ENCODE measurements at regions not wholly inside any gene's neighbourhood (a gene's known extent, or its start where the extent isn't known, plus 50 kb on each side); places are given as distances from the start of the nearest gene placed in this dataset.

DNA sequence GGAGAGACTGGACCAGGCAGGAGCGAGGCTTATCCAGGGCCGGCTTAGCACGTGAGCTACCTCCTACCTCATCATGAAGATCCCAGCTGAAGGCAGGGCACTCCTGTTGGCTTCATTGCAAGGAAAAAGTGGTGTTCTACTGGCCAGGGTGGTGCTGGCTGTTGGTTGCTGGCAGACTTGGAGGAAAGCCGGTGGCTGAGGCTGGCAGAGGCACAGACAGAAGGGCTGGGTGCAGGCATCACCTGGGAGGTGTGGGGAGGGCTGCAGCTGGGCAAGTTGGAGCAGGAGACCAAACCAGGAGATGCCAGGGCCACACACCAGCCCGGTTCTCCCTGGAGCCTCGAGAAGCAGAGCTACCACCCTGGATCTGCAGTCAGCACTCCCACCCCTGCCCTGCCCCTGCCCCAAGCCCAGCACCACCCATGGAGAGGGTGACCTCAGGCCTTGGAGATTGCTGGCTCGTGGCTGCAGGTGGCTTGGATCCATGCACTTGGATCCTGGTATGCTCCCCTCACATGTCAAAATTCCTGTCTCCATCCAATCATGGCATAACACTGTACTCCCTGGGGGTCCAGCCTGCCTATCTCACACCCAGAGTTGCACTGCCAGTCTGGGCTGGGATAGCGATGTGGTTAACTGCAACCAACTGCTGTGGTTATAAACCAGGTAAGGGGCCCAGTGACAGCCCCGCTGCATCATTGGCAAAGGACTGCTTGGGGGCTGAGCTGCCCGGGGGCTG lies 49.7 kb downstream of the GLI2 start:
- Histone ChIP-seq H2AFZ (ENCODE audit: low read depth, low read length) (no peak overlapping the region), H3K36me3 (ENCODE audit: insufficient read depth, low read length) (no peaks in the 10 kb centered on the region), H4K20me1 (ENCODE audit: insufficient read depth) (no peaks in the 10 kb centered on the region), H3K4me2 (ENCODE audit: low read length) (no peak overlapping the region), H3K27me3 (ENCODE audit: insufficient read depth, low read depth, low read length) (no peaks in the 10 kb centered on the region), H3K27ac (ENCODE audit: low read length) (no peak overlapping the region), H3K4me3 (ENCODE audit: low read length) (no peak overlapping the region), H3K79me2 (replicated peaks; ENCODE audit: insufficient read depth, low read length) (peaks cover 14% of the 10 kb centered on the region), H3F3A (ENCODE audit: insufficient read depth, low read length, poor library complexity, severe bottlenecking) (no peaks in the 10 kb centered on the region), H3K9me2 (ENCODE audit: insufficient read depth, low read length) (no peaks in the 10 kb centered on the region), H3K9ac (ENCODE audit: low read length) (no peak overlapping the region), H3K9me3 (ENCODE audit: low read length) (no peaks in the 10 kb centered on the region)
- no peak for TF ChIP-seq MXI1 (conservative IDR thresholded peaks at IDR 0.05; ENCODE audit: poor library complexity, severe bottlenecking)
- TF ChIP-seq EZH2 (IDR thresholded peaks at IDR 0.05; ENCODE audit: borderline replicate concordance, insufficient read depth, low read length, poor library complexity, severe bottlenecking), result no peak
- TF ChIP-seq SMC3 (conservative IDR thresholded peaks at IDR 0.05; ENCODE audit: poor library complexity), result no peak
- TF ChIP-seq, protein P1, sequence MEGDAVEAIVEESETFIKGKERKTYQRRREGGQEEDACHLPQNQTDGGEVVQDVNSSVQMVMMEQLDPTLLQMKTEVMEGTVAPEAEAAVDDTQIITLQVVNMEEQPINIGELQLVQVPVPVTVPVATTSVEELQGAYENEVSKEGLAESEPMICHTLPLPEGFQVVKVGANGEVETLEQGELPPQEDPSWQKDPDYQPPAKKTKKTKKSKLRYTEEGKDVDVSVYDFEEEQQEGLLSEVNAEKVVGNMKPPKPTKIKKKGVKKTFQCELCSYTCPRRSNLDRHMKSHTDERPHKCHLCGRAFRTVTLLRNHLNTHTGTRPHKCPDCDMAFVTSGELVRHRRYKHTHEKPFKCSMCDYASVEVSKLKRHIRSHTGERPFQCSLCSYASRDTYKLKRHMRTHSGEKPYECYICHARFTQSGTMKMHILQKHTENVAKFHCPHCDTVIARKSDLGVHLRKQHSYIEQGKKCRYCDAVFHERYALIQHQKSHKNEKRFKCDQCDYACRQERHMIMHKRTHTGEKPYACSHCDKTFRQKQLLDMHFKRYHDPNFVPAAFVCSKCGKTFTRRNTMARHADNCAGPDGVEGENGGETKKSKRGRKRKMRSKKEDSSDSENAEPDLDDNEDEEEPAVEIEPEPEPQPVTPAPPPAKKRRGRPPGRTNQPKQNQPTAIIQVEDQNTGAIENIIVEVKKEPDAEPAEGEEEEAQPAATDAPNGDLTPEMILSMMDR (IDR thresholded peaks at IDR 0.05; ENCODE audit: poor library complexity, severe bottlenecking), result no peak
- no peak for TF ChIP-seq REST (IDR thresholded peaks at IDR 0.05; ENCODE audit: borderline replicate concordance)
- no peak for TF ChIP-seq TAF1 (IDR thresholded peaks at IDR 0.05; ENCODE audit: low read depth)
- no peak for TF ChIP-seq EP300 (conservative IDR thresholded peaks at IDR 0.05; ENCODE audit: poor library complexity, severe bottlenecking)
- TF ChIP-seq POLR2AphosphoS5 (IDR thresholded peaks at IDR 0.05), result no peak
- TF ChIP-seq RAD21 (conservative IDR thresholded peaks at IDR 0.05), result no peak

DNA sequence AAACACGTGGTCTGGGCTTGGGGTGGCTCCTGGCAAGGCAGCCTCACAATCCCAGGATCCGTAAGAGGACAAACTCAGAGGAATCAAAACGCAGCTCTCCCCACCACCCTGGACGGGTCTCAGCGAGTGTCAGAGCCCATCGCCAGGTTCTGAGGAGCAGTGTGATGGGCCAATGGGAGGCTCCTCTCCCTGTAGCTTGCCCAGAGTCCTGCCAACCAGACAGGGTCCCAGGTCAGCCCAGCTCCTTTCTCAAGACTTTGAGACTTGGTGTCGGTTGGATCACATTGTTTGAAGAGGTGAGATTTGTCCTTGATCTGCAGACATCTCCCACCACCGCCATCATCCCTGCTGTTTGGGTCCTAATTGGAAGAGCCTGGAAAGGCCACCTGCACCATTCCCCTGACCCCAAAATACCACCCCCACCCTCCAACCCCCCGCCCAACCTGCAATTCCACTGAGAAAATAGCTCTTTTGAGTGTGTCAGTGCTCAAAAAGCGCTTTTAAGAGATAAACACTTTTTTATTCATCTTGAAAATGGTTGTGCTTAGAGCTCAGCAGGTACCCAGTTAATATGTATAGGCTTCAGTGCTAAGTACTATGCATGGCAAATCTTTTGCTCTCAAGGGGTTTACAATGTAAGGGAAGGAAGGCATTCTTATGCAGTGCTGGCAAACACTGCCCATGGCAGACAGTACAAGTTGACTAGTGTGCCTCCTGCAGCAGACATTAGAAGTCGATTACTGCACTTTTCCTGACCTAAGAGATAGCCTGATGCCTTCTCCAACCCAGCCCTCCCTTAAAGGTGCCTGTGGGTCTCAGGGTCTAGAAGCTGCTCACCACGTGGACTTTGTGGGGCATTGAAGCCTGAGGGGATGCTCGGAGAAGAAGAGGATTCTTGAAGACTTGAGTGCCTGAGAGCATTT lies 50.6 kb downstream of the GLI2 start:
- Histone ChIP-seq H3K27ac (ENCODE audit: low read length) (no peak overlapping the region), H3K79me2 (replicated peaks; ENCODE audit: insufficient read depth, low read length) (peaks cover 14% of the 10 kb centered on the region), H3K9ac (ENCODE audit: low read length) (no peak overlapping the region), H3K27me3 (ENCODE audit: insufficient read depth, low read depth, low read length) (no peaks in the 10 kb centered on the region), H3K4me3 (ENCODE audit: low read length) (no peak overlapping the region), H3K4me2 (ENCODE audit: low read length) (no peak overlapping the region), H2AFZ (ENCODE audit: low read depth, low read length) (no peak overlapping the region), H3K36me3 (ENCODE audit: insufficient read depth, low read length) (no peaks in the 10 kb centered on the region), H3K9me3 (ENCODE audit: low read length) (no peaks in the 10 kb centered on the region), H4K20me1 (ENCODE audit: insufficient read depth) (no peaks in the 10 kb centered on the region), H3F3A (ENCODE audit: insufficient read depth, low read length, poor library complexity, severe bottlenecking) (no peaks in the 10 kb centered on the region), H3K9me2 (ENCODE audit: insufficient read depth, low read length) (no peaks in the 10 kb centered on the region)
- TF ChIP-seq MXI1 (conservative IDR thresholded peaks at IDR 0.05; ENCODE audit: poor library complexity, severe bottlenecking), result no peak
- TF ChIP-seq, protein P1 (IDR thresholded peaks at IDR 0.05; ENCODE audit: poor library complexity, severe bottlenecking), result no peak
- no peak for TF ChIP-seq POLR2AphosphoS5 (IDR thresholded peaks at IDR 0.05)
- TF ChIP-seq RAD21 (conservative IDR thresholded peaks at IDR 0.05), result no peak
- TF ChIP-seq EZH2 (IDR thresholded peaks at IDR 0.05; ENCODE audit: borderline replicate concordance, insufficient read depth, low read length, poor library complexity, severe bottlenecking), result no peak
- no peak for TF ChIP-seq EP300 (conservative IDR thresholded peaks at IDR 0.05; ENCODE audit: poor library complexity, severe bottlenecking)
- no peak for TF ChIP-seq REST (IDR thresholded peaks at IDR 0.05; ENCODE audit: borderline replicate concordance)
- no peak for TF ChIP-seq SMC3 (conservative IDR thresholded peaks at IDR 0.05; ENCODE audit: poor library complexity)
- TF ChIP-seq TAF1 (IDR thresholded peaks at IDR 0.05; ENCODE audit: low read depth), result no peak

Data from neural cell (in vitro differentiated cells).